SK-N-SH (cell line): ENCODE measurements at regions not wholly inside any gene's neighbourhood (a gene's known extent, or its start where the extent isn't known, plus 50 kb on each side); places are given as distances from the start of the nearest gene placed in this dataset.

ENCODE experiments used
- CTCF ChIA-PET: fragments of 300-600, 350-600 bp; formaldehyde crosslinking; extraction: SDS; loops from one replicate; lab custom pipeline; 2021; lab: Yijun Ruan, JAX
- POLR2A ChIA-PET: fragments of 350-600 bp; sonication (Branson Sonifier 250); formaldehyde crosslinking; extraction: SDS; loops from one replicate; lab custom pipeline; 2020; ENCODE audit warnings: antibody characterized with exemption, inconsistent platforms; lab: Yijun Ruan, JAX
- DNase-seq: peaks from one replicate; pipeline ENCODE4 v3.0.0; 2012
- H2AFZ ChIP-seq: fragments of 200-600 bp; sonication (generic); 2 replicates; pipeline ENCODE4 v1.8.1; 2016; ENCODE audit warnings: antibody characterized with exemption, mild to moderate bottlenecking, low read depth
- H3F3A ChIP-seq: fragments of 200-600 bp; sonication (generic); replicated peaks from 2 replicates; pipeline ENCODE3; 2016; ENCODE audit warnings: antibody characterized with exemption, mild to moderate bottlenecking; ENCODE audit not compliant: insufficient read depth
- H3K27ac ChIP-seq, 2 experiments: fragments of 200-500 bp in 1 of 2; fragments of 200-600 bp in 1 of 2; sonication (Bioruptor generic) in 1 of 2; sonication (generic), shearing (Covaris generic) in 1 of 2; 2 replicates each; pipeline versions ENCODE4 v1.5.1 to v1.6.1; 2014 to 2016; ENCODE audit warnings: low read depth in 2 of 2, inconsistent platforms in 1 of 2, low read length in 1 of 2, mild to moderate bottlenecking in 1 of 2, mixed read lengths in 1 of 2
- H3K27me3 ChIP-seq: fragments of 200-600 bp; sonication (generic), shearing (Covaris generic); 2 replicates; pipeline ENCODE4 v1.6.1; 2016; ENCODE audit warnings: mixed run types; ENCODE audit not compliant: insufficient read depth
- H3K36me3 ChIP-seq, 2 experiments: fragments of 200-500 bp in 1 of 2; fragments of 200-600 bp in 1 of 2; sonication (Bioruptor generic) in 1 of 2; sonication (generic) in 1 of 2; replicated peaks in 1 of 2; 2 replicates each; pipeline versions ENCODE3 to v1.5.1; 2014 to 2016; ENCODE audit warnings: low read length in 1 of 2, mild to moderate bottlenecking in 1 of 2; ENCODE audit not compliant: insufficient read depth in 2 of 2, control insufficient read depth in 1 of 2
- H3K4me1 ChIP-seq, 2 experiments: fragments of 200-500 bp in 1 of 2; fragments of 200-600 bp in 1 of 2; sonication (Bioruptor generic) in 1 of 2; sonication (generic), shearing (Covaris generic) in 1 of 2; 2 replicates each; pipeline versions ENCODE4 v1.5.1 to v1.6.1; 2014 to 2016; ENCODE audit warnings: low read depth in 1 of 2, low read length in 1 of 2, mixed run types in 1 of 2; ENCODE audit not compliant: insufficient read depth in 2 of 2, control insufficient read depth in 1 of 2
- H3K4me2 ChIP-seq: fragments of 200-600 bp; sonication (generic), shearing (Covaris generic); 2 replicates; pipeline ENCODE4 v1.6.1; 2017; ENCODE audit warnings: mixed run types
- H3K4me3 ChIP-seq, 2 experiments: fragments of 200-500 bp in 1 of 2; fragments of 200-600 bp in 1 of 2; sonication (Bioruptor generic) in 1 of 2; sonication (generic), shearing (Covaris generic) in 1 of 2; 2 replicates each; pipeline versions ENCODE4 v1.5.1 to v1.8.1; 2014 to 2016; ENCODE audit warnings: low read depth in 2 of 2, inconsistent platforms in 1 of 2, low read length in 1 of 2, mild to moderate bottlenecking in 1 of 2, mixed read lengths in 1 of 2, moderate library complexity in 1 of 2
- H3K79me2 ChIP-seq: fragments of 200-600 bp; sonication (generic); 2 replicates; pipeline ENCODE4 v1.8.1; 2017; ENCODE audit warnings: mild to moderate bottlenecking; ENCODE audit not compliant: insufficient read depth
- H3K9ac ChIP-seq: fragments of 200-600 bp; sonication (generic); 2 replicates; pipeline ENCODE4 v1.6.1; 2017; ENCODE audit warnings: mixed run types
- H3K9me2 ChIP-seq: fragments of 200-600 bp; sonication (generic); 2 replicates; pipeline ENCODE4 v1.6.1; 2017; ENCODE audit warnings: mixed run types
- H3K9me3 ChIP-seq: fragments of 200-600 bp; sonication (generic); 2 replicates; pipeline ENCODE4 v1.6.1; 2017; ENCODE audit warnings: mixed run types, mild to moderate bottlenecking, moderate library complexity
- H4K20me1 ChIP-seq: fragments of 200-600 bp; sonication (generic); 2 replicates; pipeline ENCODE4 v1.6.1; 2017; ENCODE audit warnings: mild to moderate bottlenecking, mixed run types; ENCODE audit not compliant: insufficient read depth
- CTCF ChIP-seq: fragments of 200-600 bp; sonication (generic); IDR thresholded peaks from 2 replicates; pipeline ENCODE4 v1.6.1; 2017; ENCODE audit warnings: antibody characterized with exemption, mild to moderate bottlenecking, moderate library complexity
- ELF1 ChIP-seq: IDR thresholded peaks from 2 replicates; pipeline ENCODE4 v1.4.0; 2012
- EP300 ChIP-seq, 2 experiments: IDR thresholded peaks; 2 replicates each; pipeline versions ENCODE4 v1.4.0 to v1.6.1; 2012; ENCODE audit warnings: borderline replicate concordance in 1 of 2, low read depth in 1 of 2, low read length in 1 of 2
- GABPA ChIP-seq: IDR thresholded peaks from 2 replicates; pipeline ENCODE4 v1.4.0; 2012; ENCODE audit warnings: low read depth, mild to moderate bottlenecking
- JUND ChIP-seq: IDR thresholded peaks from 2 replicates; pipeline ENCODE4 v1.4.0; 2012
- MEF2A ChIP-seq: IDR thresholded peaks from 2 replicates; pipeline ENCODE4 v1.4.0; 2012; ENCODE audit warnings: low read depth, borderline replicate concordance
- RFX5 ChIP-seq: IDR thresholded peaks from 2 replicates; pipeline ENCODE4 v1.6.1; 2012; ENCODE audit warnings: mild to moderate bottlenecking, improper control_type of control experiment, low read length
- ZBTB33 ChIP-seq: IDR thresholded peaks from 2 replicates; pipeline ENCODE4 v1.4.0; 2012; ENCODE audit warnings: low read depth, borderline replicate concordance
- WGBS: methylation state at CpG from one replicate; pipeline ENCODE4 v1.1.6; 2017; ENCODE audit warnings: low lambda C conversion rate; 5-methylcytosine and 5-hydroxymethylcytosine counted together

DNA sequence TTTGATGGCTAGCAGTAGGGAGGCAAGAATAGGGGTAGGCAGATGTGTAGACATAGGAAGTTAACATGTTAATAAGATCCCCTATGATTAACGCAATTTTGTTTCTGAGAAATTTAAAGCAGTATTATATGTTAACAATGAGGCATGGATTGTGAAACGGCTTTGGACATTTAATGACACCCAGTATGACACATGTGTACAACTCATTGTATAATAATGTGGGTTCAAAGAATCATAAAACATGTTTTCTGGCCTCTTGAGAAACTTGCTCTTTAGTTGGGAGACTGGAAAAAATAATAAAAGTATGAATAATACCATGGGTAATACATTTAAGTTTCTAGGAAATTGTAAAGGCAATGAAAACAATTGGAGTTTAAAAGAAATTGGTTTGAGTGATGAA, 332.1 kb upstream of the CDH20 start:
- 72% methylated on average over 2 of the region's 2 CpGs for WGBS

DNA sequence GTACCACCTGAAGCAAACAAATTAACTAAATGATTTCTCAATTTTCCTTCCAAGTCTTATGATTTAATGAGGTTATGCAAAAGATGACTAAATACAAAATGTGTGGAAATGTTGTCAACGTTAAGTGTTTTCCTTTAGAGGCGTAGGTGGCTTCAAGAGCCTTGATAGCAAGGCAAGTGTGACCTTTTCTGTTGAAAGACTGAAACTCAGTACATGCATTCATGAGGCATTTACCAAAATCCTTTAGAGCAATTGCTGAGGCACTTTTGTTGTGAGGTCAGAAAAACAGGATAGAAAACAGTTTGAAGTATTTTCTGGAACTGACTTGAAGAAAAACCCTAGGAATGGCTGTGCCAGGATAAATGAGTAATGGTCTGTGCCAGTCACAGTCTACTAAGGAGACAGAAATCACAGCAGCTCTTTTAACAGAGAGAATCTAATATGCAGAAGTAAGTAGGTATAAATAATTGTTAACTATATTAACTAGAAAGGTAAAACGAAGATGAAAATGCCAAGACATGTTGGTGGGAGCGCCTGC, 326.5 kb upstream of the CDH20 start:
- H3F3A ChIP-seq, result no peaks in the 10 kb centered on the region
- no peaks in the 10 kb centered on the region for H3K27me3 ChIP-seq
- DNase-seq, result no peak
- no peak overlapping the region for H3K4me3 ChIP-seq
- H3K9me3 ChIP-seq, result no peaks in the 10 kb centered on the region
- no peak overlapping the region for H3K27ac ChIP-seq
- H4K20me1 ChIP-seq, result no peaks in the 10 kb centered on the region
- TF ChIP-seq GABPA, result no peak
- TF ChIP-seq MEF2A, result no peak
- TF ChIP-seq CTCF, result no peak
- no peak for TF ChIP-seq ZBTB33
- TF ChIP-seq EP300 (IDR thresholded peaks at IDR 0.05; ENCODE audit: borderline replicate concordance in 1 of 2, low read depth in 1 of 2, low read length in 1 of 2), result no peak
- TF ChIP-seq JUND, result no peak
- no peak for TF ChIP-seq RFX5
- H2AFZ ChIP-seq, result no peak overlapping the region
- H3K9ac ChIP-seq, result no peak overlapping the region
- H3K79me2 ChIP-seq, result no peaks in the 10 kb centered on the region
- H3K9me2 ChIP-seq, result no peaks in the 10 kb centered on the region
- H3K4me2 ChIP-seq, result no peak overlapping the region
- ChIA-PET POLR2A (no interaction called here), CTCF (no interaction called here)
- H3K36me3 ChIP-seq, result no peaks in the 10 kb centered on the region
- 46% methylated on average over 4 of the region's 4 CpGs for WGBS
- peaks cover 0 to 3% of the 10 kb centered on the region in 2 experiments; a peak in 2 of 4 replicates for H3K4me1 ChIP-seq

More for the DNA sequence above, 332.1 kb upstream of the CDH20 start:
- Histone ChIP-seq H3K4me2 (no peak overlapping the region), H2AFZ (no peak overlapping the region), H3K79me2 (no peaks in the 10 kb centered on the region), H3K27me3 (no peaks in the 10 kb centered on the region), H3K9me3 (no peaks in the 10 kb centered on the region), H3K36me3 (no peaks in the 10 kb centered on the region), H3K27ac (no peak overlapping the region), H4K20me1 (no peaks in the 10 kb centered on the region), H3K4me3 (no peak overlapping the region), H3K4me1 (no peaks in the 10 kb centered on the region), H3K9me2 (no peaks in the 10 kb centered on the region), H3F3A (no peaks in the 10 kb centered on the region), H3K9ac (no peak overlapping the region)
- no peak for DNase-seq
- POLR2A ChIA-PET, result no interaction called here
- no peak for TF ChIP-seq ELF1
- CTCF ChIA-PET, result no interaction called here
